Esophagus (tissue), 2 donors: ENCODE measurements at regions not wholly inside any gene's neighbourhood (a gene's known extent, or its start where the extent isn't known, plus 50 kb on each side); places are given as distances from the start of the nearest gene placed in this dataset.

Experiments
- H3K27ac ChIP-seq, 2 donors: one replicate each; pipeline ENCODE4 v1.5.1; 2013; ENCODE audit warnings: low read depth in 2 of 2, mild to moderate bottlenecking in 2 of 2, inconsistent platforms in 1 of 2, low read length in 1 of 2, moderate library complexity in 1 of 2
- H3K27me3 ChIP-seq, 2 donors: one replicate each; pipeline ENCODE4 v1.6.1; 2013; ENCODE audit warnings: low read length in 2 of 2, control low read depth in 1 of 2, mild to moderate bottlenecking in 1 of 2; ENCODE audit not compliant: insufficient read depth in 2 of 2, control insufficient read depth in 1 of 2
- H3K36me3 ChIP-seq, 2 donors: one replicate each; pipeline ENCODE4 v1.6.1; 2013; ENCODE audit warnings: low read length in 1 of 2; ENCODE audit not compliant: control insufficient read depth in 2 of 2, insufficient read depth in 2 of 2
- H3K4me1 ChIP-seq, 2 donors: one replicate each; pipeline ENCODE4 v1.6.1; 2013; ENCODE audit warnings: low read length in 1 of 2; ENCODE audit not compliant: control insufficient read depth in 2 of 2, insufficient read depth in 2 of 2
- H3K4me3 ChIP-seq, 2 donors: one replicate each; pipeline ENCODE4 v1.5.1; 2013; ENCODE audit warnings: low read length in 2 of 2, mild to moderate bottlenecking in 2 of 2, low read depth in 1 of 2, moderate library complexity in 1 of 2
- H3K9me3 ChIP-seq, 2 donors: one replicate each; pipeline ENCODE4 v1.6.1; 2013; ENCODE audit warnings: mild to moderate bottlenecking in 2 of 2, low read depth in 1 of 2, low read length in 1 of 2, moderate library complexity in 1 of 2; ENCODE audit not compliant: control insufficient read depth in 2 of 2, insufficient read depth in 1 of 2
- WGBS, 2 donors: extraction: QIAGEN DNeasy Blood & Tissue Kit; methylation state at CpG; one replicate each; pipeline ENCODE4 v1.1.7; 2013; 5-methylcytosine and 5-hydroxymethylcytosine counted together
- donor health status: healthy with polysubstance abuse.
- donor health status: Bipolar disorder and iron deficiency.

- Histone ChIP-seq H3K27ac (no peak overlapping the region), H3K36me3 (no peaks in the 10 kb centered on the region), H3K4me3 (no peak overlapping the region), H3K9me3 (peaks cover 0 to 5% of the 10 kb centered on the region in 2 donors), H3K27me3 (peaks cover 0 to 3% of the 10 kb centered on the region in 2 donors), H3K4me1 (no peaks in the 10 kb centered on the region)
- 77 to 79% methylated on average over 6 of the region's 6 CpGs for WGBS, 2 donors
Observed at GRCh38 chr5:2191972-2192371, 309.2 kb upstream of the IRX4 start.

- H3K27me3 ChIP-seq = no peaks in the 10 kb centered on the region
- peaks cover 0 to 7% of the 10 kb centered on the region in 2 donors for H3K9me3 ChIP-seq
- no peak overlapping the region for H3K27ac ChIP-seq
- no peaks in the 10 kb centered on the region for H3K4me1 ChIP-seq
- 71% methylated on average over 9 of the region's 9 CpGs for WGBS, 2 donors
- H3K4me3 ChIP-seq = no peak overlapping the region
- H3K36me3 ChIP-seq = no peaks in the 10 kb centered on the region
Observed at GRCh38 chr5:2190549-2190948, 307.8 kb upstream of the IRX4 start.

- Histone ChIP-seq H3K9me3 (peaks cover 0 to 2% of the 10 kb centered on the region in 2 donors), H3K27me3 (no peaks in the 10 kb centered on the region)
Observed at GRCh38 chr5:2188661-2189060, 305.9 kb upstream of the IRX4 start.

GRCh38 chr5:2188137-2188536, 305.4 kb upstream of the IRX4 start:
- peaks cover 0 to 2% of the 10 kb centered on the region in 2 donors for H3K9me3 ChIP-seq
- no peaks in the 10 kb centered on the region for H3K27me3 ChIP-seq
- H3K4me1 ChIP-seq = no peaks in the 10 kb centered on the region
- WGBS, 2 donors = 81 to 87% methylated on average over 7 of the region's 7 CpGs
- no peak overlapping the region for H3K27ac ChIP-seq
- H3K36me3 ChIP-seq = no peaks in the 10 kb centered on the region
- H3K4me3 ChIP-seq = no peak overlapping the region

More at GRCh38 chr5:2188661-2189060, 305.9 kb upstream of the IRX4 start:
- no peak overlapping the region for H3K27ac ChIP-seq
- no peaks in the 10 kb centered on the region for H3K4me1 ChIP-seq
- no peaks in the 10 kb centered on the region for H3K36me3 ChIP-seq
- H3K4me3 ChIP-seq = no peak overlapping the region
- 86 to 88% methylated on average over 4 of the region's 4 CpGs for WGBS, 2 donors

- Histone ChIP-seq H3K4me3 (no peak overlapping the region), H3K27ac (no peak overlapping the region), H3K36me3 (no peaks in the 10 kb centered on the region), H3K27me3 (no peaks in the 10 kb centered on the region), H3K9me3 (peaks cover 0 to 2% of the 10 kb centered on the region in 2 donors), H3K4me1 (no peaks in the 10 kb centered on the region)
- WGBS, 2 donors = 77 to 87% methylated on average over 10 of the region's 10 CpGs
Observed at GRCh38 chr5:2187687-2188086, 305.0 kb upstream of the IRX4 start.

- Histone ChIP-seq H3K4me1 (no peaks in the 10 kb centered on the region), H3K27me3 (no peaks in the 10 kb centered on the region), H3K27ac (no peak overlapping the region), H3K4me3 (no peak overlapping the region), H3K36me3 (no peaks in the 10 kb centered on the region), H3K9me3 (peaks cover 0 to 2% of the 10 kb centered on the region in 2 donors)
- 91 to 93% methylated on average over 11 of the region's 11 CpGs for WGBS, 2 donors
Observed at GRCh38 chr5:2187156-2187555, 304.4 kb upstream of the IRX4 start.

- Histone ChIP-seq H3K4me1 (no peaks in the 10 kb centered on the region), H3K9me3 (peaks cover 0 to 2% of the 10 kb centered on the region in 2 donors), H3K36me3 (no peaks in the 10 kb centered on the region), H3K27me3 (no peaks in the 10 kb centered on the region), H3K4me3 (no peak overlapping the region), H3K27ac (no peak overlapping the region)
- WGBS, 2 donors = 85 to 86% methylated on average over 23 of the region's 23 CpGs
Observed at GRCh38 chr5:2186472-2187015, 303.8 kb upstream of the IRX4 start.

- H3K36me3 ChIP-seq = no peaks in the 10 kb centered on the region
- H3K4me1 ChIP-seq = no peaks in the 10 kb centered on the region
- H3K27ac ChIP-seq = no peak overlapping the region
- H3K27me3 ChIP-seq = no peaks in the 10 kb centered on the region
- H3K4me3 ChIP-seq = no peak overlapping the region
- WGBS, 2 donors = 80 to 81% methylated on average over 30 of the region's 30 CpGs
- H3K9me3 ChIP-seq = peaks cover 0 to 2% of the 10 kb centered on the region in 2 donors
Observed at GRCh38 chr5:2185646-2186471, 303.1 kb upstream of the IRX4 start.

GRCh38 chr5:2184563-2185540, 302.1 kb upstream of the IRX4 start:
- Histone ChIP-seq H3K4me3 (no peak overlapping the region), H3K27me3 (no peaks in the 10 kb centered on the region), H3K27ac (no peak overlapping the region), H3K9me3 (peaks cover 0 to 2% of the 10 kb centered on the region in 2 donors), H3K36me3 (no peaks in the 10 kb centered on the region), H3K4me1 (no peaks in the 10 kb centered on the region)
- WGBS, 2 donors = 77 to 86% methylated on average over 12 of the region's 12 CpGs
